ENCODE measurements at regions not wholly inside any gene's neighbourhood (a gene's known extent, or its start where the extent isn't known, plus 50 kb on each side); places are given as distances from the start of the nearest gene placed in this dataset.
A peak's percentile ranks its signal among the peaks of the same experiment; 100 is the strongest.
"Not testable (repeated sequence)": the region's sequence is repeated elsewhere in the genome, so short reads cannot be mapped to it uniquely, and the experiment has no call there.

DNA sequence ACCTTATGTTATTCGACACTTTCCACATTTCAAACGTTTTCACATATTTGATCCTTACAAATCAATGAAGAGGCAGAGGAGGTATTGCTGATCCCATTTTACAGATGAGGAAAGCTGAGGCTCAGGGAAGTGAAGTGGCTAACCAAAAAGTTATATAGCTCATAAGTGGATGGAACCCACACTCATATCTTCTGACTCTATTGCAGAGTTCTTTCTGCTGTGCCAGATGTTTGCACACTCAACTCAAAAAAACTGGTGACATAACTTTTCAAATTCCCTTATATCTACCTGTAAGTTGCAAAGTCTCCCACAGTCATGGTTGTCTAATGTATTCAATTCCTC is 84.0 kb upstream of the SETMAR start:
- DNase-seq (ENCODE audit: low read depth, low spot score), result no peak

DNA sequence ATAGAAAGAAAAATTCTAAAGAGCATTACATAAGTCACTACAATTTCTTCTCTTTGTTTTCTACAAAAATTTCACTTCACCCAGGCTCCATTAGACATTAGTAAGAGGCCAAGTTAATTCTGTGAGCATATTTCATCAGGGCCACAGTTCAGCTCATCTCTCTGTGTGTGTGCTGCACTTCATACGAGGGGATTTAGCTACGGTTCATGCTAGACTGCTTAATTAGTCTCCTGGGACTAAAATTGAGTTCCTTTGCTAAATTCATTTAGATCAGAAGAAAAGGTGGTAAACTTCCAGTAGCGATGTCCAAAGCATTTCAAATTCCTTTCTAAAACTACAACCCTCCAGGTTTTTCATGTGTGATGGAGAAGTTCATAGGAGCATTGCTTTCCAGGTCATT is 83.1 kb upstream of the SETMAR start:
- no peak for DNase-seq (ENCODE audit: low read depth, low spot score)

DNA sequence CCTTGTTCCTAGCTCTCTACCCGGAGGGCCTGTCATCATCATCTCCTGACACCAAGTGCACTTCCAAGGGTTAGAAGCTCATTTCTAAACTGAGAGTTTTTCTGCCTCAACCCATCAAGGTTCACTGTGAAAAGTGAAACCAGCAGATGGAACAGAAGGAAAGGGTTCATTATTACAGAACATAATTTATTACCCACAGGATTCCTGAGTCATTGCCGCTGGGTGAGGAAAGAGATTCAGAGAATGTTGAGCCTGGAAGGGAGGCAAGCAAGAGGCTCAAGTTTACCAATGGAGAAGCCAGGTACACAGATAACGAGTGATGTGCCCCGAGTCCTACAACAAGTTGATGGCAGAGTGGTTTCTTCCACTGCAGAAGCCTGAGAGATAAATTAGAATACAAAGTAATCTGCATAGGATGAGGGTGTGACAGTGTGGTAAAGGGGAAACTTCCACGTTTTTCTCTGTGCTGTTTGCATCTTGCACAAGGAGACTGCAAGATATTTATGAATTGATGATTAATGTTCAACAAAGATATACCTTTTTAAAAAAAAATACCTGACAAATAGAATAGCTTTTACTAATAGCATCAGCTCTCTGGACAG is 80.5 kb upstream of the SETMAR start:
- DNase-seq (ENCODE audit: low read depth, low spot score), result peak; percentile 37

DNA sequence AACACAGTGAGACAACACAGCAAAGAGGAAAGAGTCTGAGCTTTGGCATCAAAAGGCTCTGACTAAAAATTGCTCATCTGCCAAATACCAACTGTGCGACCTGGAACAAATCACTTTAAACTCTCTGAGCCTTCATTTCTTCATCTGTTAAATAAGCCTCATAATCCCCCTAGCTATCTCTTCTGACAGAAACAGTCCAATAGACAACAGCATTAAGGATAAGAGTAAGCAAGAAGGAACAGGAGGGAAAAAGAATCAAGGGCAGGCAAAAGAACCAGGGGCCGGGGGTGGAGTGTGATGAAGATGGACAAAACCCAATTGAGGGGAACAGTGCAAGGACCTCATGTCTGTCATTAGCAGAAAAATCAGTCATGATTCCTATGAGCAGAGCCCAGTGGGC is 79.4 kb upstream of the SETMAR start:
- DNase-seq (ENCODE audit: low read depth, low spot score), result no peak

DNA sequence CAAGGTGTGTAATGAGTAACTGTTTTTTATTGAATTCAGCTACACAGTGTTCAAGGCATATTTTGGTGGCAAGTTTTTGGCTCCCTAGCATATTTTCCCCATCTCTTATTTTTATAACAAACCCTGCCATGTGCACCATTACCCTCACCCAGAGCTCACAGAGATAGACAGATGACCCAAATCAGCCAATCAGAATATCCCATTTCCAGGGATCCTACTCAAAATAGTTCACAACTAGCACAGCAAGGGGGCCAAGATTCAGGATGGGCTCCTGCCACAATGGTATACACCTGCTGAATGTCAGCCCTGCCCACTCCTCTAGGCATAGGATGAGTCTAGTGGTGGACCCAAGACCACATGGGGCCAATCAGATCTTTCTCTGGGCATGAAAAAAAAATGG is 78.8 kb upstream of the SETMAR start:
- DNase-seq (ENCODE audit: low read depth, low spot score), result no peak

DNA sequence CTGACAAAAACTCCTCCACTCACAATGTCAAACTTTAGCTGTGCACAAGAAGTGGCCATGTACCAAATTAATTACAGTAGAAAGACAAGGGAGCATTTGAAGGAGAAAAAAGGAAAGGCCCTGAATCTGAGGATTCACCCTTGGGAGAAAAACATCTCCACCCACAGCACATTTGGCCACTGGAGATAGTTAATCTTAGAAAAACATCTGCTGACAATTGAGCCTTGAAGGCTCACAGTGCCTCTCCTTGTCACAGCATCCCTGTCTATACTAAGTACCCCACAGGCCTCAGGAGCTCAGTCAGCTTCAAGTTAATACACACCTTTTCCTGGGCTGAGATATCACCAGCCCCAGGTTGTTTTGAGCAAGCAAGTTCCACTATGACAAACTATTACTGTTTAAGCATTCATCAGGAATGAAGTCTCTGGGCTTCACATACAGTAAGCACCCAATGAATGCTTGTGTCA is 78.1 kb upstream of the SETMAR start:
- DNase-seq (ENCODE audit: low read depth, low spot score), result no peak

DNA sequence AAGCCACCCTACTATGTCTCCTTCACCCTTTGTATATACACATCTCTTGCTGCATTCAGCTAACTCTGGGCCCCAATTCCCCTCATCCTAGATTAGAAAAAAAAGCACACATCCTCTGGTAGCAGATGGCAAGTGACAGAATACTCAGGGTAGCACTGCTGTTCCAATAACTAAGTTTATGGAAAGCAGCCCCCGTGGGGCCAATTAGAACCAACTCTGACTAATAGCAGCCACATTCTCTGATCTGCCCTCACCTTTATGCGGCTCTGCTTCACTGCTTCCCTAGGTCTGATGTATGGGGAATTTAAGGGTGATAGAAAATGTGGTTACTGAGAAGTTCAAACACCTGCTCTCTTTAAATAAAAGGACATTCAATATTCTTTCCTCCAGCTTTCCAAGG is 74.9 kb upstream of the SETMAR start:
- no peak for DNase-seq (ENCODE audit: low read depth, low spot score)

DNA sequence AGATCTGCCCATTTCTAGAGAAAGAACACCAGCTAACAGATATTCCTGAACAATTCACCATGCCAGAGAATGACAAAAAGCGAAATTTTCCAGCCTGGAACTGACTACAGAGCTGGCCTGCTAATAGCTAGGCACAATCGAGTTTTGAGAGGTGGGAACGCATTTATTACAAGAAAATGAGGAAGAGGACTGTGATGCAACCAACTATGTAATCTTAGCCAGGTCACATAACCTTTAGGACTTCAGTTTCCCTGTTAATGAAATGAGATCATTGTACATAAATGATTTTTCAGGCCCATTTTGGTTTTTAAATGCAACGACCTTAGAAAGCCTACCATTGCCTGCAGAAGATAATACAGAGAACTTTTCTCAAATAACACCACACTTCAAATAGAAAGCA is 72.1 kb upstream of the SETMAR start:
- no peak for DNase-seq (ENCODE audit: low read depth, low spot score)

DNA sequence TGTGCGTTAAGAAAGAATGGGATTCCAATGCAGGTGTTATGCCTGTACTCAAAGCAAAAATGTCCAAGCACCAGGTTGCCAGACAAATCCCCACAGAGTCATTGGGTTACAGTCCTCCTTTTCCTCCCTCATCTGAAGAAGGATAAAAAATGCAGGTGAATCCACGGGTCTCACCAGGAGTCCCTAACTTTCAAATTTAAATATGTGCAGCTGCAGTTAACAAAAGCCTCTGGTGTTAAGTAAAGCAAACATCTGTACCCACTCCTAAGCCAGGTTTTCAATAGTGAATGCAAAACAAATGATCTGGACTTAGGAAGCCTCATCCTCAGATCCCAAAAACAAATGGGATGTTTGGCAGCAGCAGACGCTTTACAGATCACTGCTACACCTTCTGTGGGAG is 70.4 kb upstream of the SETMAR start:
- DNase-seq (ENCODE audit: low read depth, low spot score), result no peak

DNA sequence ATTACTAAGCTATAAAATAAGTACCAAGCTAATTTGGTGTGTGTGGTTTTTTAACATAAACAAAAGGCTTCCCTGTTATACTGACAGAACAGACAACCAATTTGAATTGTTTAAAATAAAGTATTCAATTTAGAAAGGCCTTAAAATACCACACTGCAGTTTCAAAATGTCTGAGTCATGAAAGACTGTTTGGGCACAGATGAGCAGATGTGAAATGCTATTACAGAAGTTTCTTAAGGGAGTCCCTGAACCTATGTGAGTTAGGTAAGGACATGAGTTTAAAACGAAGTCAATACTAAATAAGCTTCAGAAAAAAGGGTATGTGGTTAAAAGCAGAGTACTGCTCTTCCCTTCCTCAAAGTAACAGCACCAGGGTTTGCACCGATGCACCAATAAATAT is 69.7 kb upstream of the SETMAR start:
- no peak for DNase-seq (ENCODE audit: low read depth, low spot score)

DNA sequence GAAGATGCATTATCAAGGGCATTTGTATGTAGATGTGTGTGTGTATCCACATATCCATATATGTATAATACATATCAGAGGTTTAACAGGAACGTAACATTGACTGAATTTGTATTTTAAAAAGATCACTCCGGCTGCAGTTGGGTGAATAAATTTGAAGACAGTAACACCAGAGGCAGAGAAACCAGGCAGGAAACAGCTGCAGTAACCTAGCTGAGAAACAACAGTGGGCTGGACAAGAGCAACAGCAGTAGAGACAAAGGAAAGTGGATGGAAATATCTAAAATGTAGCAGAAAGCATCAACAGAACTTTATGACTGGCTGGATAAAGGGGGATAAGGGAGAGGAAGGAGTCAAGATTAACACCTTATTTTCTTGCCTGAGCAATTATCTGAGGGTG is 68.3 kb upstream of the SETMAR start:
- DNase-seq (ENCODE audit: low read depth, low spot score), result no peak

DNA sequence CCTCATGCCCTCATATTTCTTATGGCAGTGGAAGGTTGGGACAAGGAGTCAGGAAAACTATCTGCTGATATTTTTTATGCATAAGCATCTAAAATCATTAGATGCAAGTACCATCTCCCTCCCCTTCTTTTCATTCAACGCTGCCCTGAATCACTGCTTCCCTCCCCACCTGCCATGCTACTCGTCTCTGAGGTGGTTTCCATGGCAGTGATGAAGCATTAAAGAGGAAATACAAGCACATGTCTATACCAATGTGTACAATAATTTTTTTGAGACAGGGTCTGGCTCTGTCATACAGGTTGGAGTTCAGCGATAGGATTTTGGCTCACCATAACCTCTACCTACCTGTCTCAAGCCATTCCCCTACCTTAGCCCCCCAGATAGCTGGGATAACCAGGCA is 67.5 kb upstream of the SETMAR start:
- DNase-seq (ENCODE audit: low read depth, low spot score), result no peak

DNA sequence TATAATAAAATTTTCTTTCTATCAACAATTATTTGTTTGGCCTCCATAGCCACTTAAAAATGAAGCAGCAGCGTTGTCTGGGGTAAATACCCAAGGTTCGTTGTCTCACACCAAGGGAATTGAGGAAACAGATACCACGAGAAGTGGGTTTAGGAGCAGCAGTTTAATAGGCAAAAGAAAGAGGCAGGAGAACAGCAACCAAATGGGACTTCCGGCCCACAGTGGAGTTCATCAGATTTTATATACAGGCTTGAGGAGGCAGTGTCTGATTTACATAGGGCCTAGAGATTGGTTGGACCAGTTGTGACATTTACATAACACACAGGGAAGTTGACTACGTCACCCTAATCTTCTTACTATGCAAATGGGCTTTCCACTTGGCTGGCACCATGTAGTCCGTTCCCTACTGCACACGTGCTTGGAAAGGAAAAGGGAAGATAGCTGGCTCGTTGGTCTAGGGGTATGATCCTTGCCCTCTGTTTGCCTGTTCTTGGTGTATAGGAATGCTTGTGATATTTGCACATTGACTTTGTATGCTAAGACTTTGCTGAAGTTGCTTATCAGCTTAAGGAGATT is 61.5 kb upstream of the SETMAR start:
- DNase-seq (ENCODE audit: low read depth, low spot score), result no peak

DNA sequence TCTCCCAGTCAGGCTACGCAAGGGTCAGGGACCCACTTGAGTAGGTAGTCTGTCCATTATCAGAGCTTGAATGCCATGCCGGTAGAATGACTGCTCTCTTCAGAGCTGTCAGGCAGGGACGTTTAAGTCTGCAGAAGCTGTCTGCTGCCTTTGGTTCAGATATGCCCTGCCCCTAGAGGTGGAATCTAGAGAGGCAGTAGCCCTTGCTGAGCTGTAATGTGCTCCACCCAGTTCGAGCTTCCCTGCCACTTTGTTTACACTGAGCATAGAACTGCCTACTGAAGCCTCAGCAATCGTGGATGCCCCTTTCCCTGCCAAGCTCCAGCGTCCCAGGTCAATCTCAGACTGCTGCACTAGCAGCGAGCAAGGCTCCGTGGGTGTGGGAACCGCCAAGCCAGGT is 57.5 kb upstream of the SETMAR start:
- DNase-seq (ENCODE audit: low read depth, low spot score), result no peak

DNA sequence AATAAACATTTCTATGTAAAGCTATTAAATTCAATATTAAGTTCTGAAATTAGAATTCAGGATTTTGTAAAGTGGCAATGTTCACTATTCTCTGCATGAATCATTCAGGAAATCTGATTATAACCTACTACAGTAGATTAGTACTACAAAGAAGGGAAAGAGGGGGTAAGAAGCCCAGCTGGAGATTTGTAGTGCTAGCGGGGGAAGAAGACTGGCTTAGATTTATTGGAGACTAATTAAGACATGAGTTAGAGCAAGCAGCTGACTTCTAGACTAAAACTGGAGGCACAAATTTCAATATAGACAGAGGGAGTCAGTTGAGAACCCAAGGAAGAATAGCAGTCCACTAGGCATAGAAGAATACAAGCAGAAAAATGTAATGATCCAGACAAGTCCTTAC is 55.8 kb upstream of the SETMAR start:
- no peak for DNase-seq (ENCODE audit: low read depth, low spot score)

DNA sequence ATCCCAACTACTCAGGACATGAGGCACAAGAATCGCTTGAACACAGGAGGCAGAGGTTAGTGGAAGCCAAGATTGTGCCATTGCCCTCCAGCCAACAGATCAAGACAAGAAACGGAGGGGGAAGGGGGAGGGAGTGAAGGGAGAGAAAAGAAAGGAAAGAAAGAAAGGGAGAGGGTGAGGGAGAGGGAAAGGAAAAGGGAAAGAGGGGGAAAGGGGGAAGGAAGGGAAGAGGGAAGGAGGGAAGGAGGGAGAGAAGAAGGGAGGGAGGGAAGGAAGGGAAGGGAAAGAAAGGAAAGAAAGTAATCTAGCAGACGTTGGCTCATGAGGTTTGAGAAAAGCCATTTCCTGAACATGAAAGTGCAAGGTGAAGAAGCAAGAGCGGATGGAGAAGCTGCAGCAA is 53.1 kb upstream of the SETMAR start:
- DNase-seq (ENCODE audit: low read depth, low spot score), result no peak

DNA sequence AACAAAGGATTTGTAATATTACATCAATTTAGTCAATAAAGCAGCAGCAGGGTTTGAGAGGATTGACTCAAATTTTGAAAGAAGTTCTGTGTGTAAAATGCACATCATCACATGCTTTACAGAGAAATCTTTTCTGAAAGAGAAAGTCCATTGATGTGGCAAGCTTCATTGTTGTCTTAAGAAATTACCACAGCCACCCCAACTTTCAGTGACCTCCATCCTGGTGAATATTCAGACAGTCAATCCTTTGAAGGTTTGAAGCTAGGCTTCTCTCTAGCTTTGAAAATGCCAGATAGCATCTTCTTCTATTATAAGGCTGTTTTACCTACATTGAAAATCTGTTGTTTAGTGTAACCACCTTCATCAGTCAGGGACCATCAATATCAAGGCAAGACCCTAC is 51.8 kb upstream of the SETMAR start:
- no peak for DNase-seq (ENCODE audit: low read depth, low spot score)

DNA sequence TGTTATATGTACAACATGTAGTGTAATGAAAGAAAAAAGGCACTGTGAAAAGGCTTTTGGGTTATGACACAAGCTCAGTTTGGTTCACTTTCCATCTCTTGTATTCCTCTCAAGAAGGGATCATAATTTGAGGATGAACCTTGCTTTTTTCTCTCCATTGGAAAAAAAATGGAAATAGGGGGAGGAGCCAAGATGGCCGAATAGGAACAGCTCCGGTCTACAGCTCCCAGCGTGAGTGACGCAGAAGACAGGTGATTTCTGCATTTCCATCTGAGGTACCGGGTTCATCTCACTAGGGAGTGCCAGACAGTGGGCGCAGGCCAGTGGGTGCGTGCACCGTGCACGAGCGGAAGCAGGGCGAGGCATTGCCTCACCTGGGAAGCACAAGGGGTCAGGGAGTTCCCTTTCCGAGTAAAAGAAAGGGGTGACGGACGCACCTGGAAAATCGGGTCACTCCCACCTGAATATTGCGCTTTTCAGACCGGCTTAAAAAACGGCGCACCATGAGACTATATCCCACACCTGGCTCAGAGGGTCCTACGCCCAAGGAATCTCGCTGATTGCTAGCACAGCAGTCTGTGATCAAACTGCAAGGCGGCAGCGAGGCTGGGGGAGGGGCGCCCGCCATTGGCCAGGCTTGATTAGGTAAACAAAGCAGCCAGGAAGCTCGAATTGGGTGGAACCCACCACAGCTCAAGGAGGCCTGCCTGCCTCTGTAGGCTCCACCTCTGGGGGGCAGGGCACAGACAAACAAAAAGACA is 49.9 kb upstream of the SETMAR start:
- DNase-seq (ENCODE audit: low read depth, low spot score), result not testable (repeated sequence)
